ENCODE measurements at regions not wholly inside any gene's neighbourhood (a gene's known extent, or its start where the extent isn't known, plus 50 kb on each side); places are given as distances from the start of the nearest gene placed in this dataset.

DNA sequence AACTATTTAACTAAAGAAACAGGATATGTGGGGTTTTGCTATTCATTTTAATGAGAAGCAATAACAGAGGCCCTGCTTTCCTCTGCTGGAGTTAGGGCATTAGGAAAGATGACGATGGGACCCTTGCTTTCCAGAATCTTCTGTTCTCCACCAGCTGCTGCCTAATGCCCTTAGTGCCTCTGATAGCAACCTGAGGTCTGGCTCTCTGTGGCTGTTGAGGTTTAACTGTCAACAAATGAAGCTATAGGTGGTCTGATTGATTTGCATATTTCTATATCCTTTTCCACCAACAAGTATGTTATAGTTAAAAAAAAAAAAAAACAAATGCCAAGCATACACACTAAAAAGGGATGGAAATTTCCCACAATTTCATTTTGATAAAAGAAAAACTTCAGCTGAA, 115.1 kb upstream of the NCK2 start:
- intact Hi-C loops (cut with DNase I): no loop called here
- DNase-seq: no peak

DNA sequence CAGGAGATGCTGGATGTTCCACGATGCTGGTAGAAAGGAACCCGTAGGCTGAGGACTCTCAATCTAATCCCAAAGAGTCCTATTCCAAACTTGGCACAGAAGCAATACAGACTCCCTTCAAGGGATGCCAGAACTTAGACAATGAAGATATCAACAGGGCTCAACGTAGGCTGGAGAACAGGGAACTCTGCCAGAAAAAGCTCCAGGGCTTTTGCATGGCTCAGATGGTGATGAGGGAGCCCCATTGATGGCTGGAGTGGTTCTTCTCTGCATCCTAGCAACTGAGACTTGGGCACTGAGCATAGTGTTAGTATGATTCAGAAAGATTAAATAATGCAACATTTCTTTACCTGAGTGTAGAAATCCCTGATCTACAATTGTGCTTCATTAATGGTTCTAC, 117.2 kb upstream of the NCK2 start:
- DNase-seq: peak in 7 of 42 donors; percentile 23 to 65 (median 33)
- intact Hi-C loops (cut with DNase I): no loop called here

DNA sequence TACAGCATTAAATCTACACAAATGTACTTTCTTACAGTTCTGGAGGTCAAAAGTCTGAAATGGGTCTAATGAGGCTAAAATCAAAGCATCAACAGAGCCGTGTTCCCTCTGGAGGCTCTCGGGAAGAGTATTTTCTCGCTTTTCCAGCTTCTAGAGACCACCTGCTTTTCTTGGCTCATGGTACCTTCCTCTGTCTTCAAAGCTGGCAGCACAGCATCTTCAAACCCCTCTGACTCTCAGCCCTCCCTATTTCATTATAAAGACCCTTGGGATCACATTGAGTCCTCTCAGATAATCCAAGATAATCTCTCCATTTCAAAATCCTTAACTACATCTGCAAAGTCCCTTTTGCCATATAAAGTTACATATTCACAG, 117.8 kb upstream of the NCK2 start:
- DNase-seq: no peak
- intact Hi-C loops (cut with DNase I): no loop called here

DNA sequence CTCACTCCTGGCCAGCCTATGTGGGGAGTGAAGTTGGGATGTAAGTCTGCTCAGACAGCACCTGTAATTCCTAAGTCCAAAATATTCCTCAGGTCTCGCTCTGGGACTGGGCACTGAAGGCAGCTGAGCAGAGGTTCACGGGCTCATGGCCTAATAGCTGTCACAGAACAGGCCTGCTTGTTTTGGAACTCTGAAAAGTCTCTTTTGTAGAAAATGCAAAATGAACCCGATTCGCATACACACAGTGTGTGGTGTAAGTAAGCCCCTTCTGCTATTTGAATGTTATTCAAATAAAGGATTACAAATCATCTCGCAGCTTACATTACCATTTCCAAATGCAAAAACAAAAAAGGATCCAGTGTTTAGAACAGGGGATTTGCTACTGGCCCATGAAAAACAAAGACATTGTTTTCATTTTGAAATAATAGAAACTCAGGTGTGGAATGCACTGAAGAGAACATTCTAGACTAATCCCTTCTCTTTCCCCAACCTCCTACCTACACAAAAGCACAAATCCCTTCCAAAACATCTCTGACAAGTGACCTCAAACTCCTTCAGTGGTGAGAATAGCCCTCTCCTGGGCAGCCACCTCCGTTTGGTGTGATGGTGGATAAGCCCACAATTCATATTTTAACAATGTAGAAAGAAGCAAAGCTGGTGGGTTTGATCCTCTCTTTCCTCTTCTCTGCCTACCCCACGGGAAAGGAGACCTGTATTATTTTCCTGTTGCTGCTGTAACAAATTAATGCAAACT, 118.3 kb upstream of the NCK2 start:
- intact Hi-C loops (cut with DNase I): no loop called here
- DNase-seq: no peak

DNA sequence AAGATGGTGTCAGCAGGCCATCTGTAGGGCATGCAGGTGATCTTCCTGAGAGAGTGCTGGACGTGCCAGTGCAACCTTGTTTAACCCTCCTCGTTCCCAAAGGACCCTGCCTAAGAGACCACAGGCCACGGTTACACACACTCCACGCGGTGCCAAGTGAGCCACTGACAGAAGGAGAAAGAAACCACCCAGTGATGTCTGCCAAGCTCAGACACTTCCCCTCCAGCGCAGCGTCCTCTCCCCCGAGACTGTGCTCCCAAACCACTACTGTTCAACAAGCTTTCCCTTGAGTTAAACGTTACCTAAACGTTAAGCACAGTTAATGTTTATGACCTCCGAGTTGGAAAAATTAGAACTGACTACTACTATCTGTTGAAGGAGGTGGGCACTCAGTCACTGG, 119.1 kb upstream of the NCK2 start:
- DNase-seq: no peak
- intact Hi-C loops (cut with DNase I): no loop called here

DNA sequence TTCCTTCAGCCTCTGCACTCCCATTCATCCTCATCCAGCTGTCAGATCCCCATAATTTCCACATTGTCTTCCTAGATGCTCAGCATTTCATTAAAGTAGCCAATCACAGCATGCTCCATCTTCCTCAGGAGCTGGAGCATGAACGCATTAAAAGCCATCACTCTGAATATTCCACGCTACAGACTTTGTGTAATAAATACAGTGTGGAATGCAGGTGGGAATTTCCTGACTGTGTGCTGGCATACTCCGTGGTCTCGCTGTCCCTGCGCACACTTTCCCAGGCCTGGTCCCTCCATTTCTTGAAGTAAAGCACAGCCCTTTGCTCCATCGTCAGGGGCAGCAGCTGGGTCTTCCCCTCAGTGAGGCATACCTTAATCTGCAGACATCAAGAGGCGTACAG, 123.7 kb upstream of the NCK2 start:
- DNase-seq: no peak
- intact Hi-C loops (cut with DNase I): no loop called here

DNA sequence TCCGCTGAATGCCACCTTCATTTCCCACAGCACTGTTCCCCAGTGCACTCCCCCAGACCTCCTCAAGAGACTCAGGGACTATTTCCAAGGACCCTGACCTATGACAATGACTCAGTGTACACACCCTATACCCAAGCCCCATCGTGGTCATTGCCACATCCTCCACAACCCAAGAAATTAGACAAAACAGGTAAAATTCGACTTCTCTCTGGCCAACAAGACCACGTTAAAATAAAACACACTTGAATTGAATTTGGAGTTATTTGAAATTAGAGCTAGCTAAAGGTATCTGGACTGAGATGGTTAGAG, 126.4 kb upstream of the NCK2 start:
- intact Hi-C loops (cut with DNase I): no loop called here
- no peak for DNase-seq

DNA sequence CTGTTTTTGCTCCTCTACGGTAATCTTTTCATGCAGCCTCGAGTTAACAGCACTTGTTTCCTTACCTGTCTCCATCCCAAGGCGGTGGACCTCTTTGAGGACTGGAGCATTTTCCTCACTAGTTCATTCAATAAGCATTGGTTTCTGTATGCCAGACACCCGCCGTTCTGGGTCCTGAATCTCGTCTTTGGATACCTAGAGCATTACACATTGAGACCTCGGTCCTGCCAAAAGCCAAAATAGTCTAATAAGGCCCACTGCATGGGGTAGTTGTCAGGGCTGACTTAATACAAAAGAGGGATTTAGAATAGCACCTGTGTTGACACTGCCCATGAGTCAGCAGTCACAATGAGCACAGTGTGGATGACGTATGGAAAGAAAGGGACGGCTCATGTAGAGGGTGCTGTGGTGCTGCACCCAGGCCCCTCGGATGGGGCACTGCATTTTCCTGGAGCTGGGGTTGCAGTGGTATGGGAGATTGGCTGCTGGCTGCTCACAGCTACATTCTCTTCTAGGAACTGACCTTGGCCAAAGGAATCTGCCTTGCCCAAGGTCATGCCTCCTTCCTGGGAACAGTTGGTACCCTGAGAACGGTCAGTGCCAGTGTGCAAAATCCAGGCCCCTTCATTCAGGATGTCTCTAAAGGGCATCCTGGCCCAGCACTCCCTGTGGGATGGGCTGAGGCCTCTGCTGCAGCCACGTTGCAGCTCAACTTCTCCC, 126.9 kb upstream of the NCK2 start:
- intact Hi-C loops (cut with DNase I): no loop called here
- DNase-seq: no peak

DNA sequence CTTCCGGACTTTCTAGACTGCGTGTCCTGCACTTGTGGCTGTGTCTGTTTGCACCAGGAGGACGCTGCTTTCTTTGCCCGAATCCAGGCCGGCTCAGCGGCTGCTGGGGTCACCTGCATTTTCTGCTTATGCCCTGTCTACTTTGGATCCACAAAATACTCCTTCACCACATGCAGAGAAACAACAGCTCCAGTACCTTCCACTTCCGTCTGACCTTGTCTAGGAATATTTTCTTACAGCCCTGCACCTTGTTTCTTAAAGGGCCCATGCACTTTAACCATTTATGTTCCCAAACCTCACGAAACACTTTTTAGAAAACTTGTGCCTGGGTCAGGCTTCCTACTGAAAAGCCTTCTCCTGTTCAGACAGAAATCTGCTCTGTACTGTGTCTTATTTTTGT, 129.4 kb upstream of the NCK2 start:
- intact Hi-C loops (cut with DNase I): no loop called here
- no peak for DNase-seq

DNA sequence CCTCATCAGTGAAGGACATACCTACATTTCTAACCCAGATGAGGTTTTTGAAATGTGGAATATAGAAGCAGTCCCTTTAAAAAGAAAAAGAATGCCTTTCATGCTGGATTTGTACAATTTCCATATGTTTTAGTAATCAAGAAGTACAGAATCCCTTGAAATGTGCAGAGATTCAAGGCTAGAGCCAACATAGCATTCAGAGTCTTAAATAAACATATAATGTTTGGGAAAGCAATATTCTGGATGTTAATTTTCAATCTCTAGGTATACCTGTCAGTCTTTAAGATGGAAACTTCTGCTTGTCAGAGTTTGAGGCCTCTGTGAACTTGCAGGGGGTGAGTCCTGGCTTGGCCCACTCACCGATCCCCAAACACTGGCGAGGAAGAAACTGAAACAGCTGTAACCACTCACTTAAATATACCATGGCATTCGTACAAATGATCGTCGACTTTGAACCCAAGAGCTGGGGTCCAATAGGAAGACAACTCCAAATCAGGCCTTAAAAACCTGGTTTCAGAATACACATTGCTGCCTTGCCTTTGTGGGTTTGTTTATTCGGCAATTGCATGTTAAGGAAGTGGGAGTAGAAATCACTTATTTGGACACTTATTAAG, 132.8 kb upstream of the NCK2 start:
- intact Hi-C loops (cut with DNase I): no loop called here
- no peak for DNase-seq

DNA sequence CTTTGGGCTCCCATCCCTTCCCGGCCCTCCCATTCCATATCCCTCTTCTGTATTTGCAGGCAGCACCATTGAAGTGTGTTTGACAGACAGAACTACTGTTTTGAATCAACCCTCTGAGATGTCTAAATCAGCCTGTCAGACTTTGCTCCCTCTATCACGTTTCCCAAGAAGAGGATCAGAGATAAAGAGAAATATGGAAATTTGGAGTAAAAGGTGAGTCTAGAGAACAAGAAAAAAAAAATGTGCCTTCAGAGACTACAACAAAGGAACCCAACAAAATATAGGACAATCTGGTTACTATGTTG, 133.4 kb upstream of the NCK2 start:
- DNase-seq: no peak

DNA sequence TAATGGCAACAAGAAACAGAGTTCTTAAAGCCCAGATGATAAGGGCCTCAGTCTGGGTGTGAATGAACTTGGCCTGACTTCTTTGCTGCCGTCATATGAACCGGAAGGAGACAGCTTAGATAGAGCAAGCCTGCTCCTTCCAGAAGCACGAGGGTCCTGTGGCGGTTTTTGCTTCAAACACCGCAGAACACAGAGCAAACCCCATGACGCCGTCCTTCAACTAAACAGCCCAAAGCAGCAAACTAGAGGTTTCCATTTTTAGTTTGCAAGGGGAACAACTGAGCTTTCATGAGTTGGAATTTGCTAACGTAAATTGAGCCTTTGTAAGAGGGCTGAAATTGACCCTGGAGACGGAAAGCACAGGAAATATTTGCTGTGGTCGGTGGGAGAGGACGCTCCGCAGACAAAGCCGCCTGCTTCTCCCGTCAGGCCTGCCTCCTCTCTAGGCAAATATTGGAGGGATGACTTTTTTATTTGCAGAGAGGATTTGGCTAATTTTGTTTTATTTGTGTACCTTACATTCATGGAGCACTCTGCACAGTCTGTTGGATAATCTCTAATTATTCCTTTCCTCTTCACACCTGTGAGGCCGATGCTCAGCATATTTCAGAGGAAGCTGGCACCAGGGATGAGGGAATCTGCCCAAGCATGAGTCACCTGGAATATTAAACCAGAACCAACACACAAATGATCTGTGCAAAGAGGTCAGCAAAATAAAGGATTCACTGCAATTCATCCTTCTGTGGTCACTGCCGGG, 134.0 kb upstream of the NCK2 start:
- intact Hi-C loops (cut with DNase I): no loop called here
- no peak for DNase-seq

More for the DNA sequence above, 133.4 kb upstream of the NCK2 start:
- intact Hi-C loops (cut with DNase I): no loop called here

DNA sequence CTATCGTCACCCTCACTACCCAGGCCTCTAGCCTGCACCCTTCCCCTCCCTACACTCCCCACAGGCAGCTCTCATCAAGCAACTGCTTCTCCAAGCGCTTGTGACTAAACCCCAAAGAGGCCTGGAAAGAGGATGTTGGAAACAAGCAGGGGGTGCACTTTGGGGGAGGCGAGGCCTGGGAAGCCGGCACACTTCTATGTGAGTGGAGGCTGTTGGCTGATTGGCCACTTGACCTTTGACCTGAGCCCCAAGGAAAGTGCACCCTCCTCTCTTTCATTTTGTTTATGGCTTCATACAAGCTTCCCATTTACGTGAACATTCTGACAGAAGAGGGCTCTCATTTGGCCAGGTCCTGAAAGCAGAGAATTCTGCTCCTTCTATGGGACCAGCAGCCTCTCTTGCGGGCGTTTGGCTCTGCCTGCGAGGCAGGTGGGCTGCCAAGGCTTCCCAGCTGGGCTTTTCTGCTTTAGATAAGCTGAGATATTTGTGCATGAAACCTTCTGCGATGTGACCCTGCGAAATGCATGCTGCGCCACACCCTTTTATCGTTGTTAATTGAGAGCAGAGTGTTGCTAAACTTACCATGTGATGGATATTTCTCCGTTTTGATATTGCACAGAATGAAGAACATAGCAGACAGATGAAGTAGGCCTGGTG, 134.8 kb upstream of the NCK2 start:
- intact Hi-C loops (cut with DNase I): no loop called here
- no peak for DNase-seq

DNA sequence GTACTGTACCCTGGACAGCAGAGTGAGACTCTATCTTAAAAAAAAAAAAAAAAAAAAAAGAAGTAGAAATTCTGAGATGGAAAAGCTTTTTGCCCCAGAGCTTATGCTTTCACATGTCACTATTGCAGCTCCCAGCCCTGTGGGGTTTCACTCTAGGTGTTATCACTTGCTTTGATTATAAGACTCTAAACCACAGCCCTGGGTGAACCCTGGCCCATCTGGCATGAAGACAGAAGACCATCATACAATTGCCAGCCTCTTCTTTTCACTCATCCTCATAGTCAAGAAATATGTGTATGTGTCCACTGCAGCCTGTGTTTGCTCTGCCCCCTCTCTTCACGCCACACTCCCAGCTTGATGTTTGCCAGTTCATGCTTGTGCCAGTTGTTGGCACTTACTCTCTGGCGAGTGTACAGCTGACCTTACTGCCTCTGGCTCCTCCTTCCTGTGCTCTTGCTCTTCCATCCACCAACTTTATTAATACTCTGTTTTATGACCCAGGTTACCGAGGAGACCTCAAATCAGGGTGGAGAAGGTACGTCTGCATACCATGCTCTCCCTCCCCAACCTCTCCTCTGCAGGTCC, 136.7 kb upstream of the NCK2 start:
- intact Hi-C loops (cut with DNase I): no loop called here
- DNase-seq: no peak

DNA sequence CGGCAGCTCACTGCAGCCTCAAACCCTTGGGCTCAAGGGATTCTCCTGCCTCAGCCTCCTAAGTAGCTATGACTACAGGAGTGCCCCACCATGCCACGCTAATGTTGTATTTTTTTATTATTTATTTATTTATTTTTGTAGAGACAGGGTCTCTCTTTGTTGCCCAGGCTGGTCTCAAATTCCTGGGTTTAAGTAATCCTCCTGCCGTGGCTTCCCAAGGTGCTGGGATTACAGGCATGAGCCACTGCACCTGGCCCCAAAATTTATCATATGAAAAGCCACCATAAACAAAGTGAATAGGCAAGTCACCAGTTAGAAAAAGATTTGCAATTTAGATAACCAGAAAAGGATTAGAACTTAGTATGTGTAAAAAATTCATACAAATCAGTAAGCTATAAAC, 138.6 kb upstream of the NCK2 start:
- intact Hi-C loops (cut with DNase I): no loop called here
- DNase-seq: no peak

DNA sequence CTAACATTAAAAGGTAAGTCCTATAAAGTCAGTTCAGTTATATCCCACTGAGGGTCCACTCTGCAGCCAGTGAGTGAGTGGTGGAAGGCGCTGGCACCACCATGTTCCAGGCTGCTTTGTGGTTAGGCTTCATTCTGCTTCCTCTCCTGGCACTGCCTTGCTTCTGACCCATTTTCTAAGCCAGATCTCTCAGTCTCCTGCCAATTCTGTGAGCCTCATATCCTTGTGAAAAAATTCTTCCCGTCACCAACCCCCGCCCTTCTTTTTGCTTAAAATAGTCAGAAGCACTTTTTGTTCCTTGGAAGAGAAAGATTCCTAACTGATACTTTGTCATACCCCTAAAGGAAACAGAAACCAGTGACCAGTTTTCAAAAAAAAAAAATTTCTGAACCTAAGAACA, 139.8 kb upstream of the NCK2 start:
- peak in 37 of 42 donors; percentile 15 to 87 (median 58) for DNase-seq

DNA sequence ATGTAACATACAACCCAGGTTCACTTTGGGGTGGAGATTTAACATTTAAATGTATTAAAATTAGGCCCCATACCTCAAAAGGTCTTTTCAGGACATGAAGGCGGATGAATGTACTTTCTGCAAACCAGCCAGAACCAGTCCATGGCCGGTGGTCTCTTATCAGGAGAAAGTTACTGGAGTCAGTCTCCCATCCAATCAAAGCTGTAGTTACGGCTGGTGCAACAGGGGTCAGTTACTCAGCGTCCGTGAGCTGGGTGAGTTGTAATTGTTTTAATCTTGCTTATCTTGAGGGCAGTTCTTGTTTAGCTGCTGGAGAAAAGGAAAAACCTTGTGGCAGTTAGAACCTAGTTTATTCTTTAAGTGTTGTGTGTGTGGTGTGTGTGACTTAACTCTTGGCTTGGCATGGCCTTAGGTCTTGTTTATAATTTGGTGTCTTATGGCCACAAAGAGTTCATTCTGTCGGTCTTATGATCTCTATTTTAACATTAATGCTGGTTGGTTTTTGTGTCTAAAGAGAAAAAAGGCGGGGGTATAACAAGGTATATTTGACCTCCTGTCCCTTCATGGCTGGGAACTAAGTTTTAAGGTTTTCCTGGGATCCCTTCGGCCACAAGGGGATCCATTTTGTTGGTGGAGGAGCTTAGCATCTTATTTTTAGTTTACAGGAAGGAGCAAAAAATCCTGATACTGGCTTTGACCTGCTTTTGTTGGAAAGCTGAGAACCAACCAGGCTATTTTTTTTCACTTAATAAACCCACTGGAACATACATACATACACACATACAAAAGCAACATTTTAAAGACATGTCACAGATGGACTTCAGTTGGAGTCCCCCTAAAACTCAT, 143.5 kb upstream of the NCK2 start:
- no peak for DNase-seq
- intact Hi-C loops (cut with DNase I): no loop called here

More for the DNA sequence above, 139.8 kb upstream of the NCK2 start:
- intact Hi-C loops (cut with DNase I): no loop called here

DNA sequence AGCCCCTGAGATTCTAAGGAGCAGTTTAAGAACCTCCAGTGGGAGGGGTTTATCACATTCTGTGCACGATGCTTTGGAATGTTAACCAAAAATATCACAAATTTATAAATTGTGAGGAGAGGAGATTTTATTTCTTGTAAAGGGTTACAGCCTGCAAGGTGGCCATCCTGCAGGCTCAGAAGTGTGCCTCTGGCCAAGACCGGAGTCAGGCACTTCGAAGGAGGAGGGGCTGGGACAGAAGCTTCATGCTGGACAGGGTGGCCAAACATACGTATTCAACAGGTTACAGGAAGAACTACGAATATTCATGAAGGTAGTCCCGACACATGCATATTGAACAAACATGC, 144.1 kb upstream of the NCK2 start:
- intact Hi-C loops (cut with DNase I): no loop called here
- no peak for DNase-seq

DNA sequence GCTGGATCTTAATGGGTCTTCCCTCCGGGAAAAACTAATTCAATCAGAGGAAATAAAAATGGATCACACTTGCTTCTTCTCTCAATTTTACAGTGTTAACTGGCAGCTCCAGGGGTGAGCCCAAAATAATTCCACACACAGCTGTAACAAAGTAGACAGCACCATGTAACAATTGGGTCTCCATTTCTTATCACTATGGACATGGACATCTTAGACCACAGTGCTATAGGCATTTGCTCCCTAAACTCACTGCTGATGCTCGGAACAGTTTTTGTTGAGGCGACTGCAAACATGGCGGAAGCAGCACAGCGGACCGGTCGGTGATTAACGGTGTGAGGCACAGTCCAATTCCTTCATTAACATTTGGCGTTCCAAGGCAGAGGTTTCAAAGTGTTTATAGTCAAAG, 144.7 kb upstream of the NCK2 start:
- DNase-seq: no peak
- intact Hi-C loops (cut with DNase I): no loop called here
